ENCODE measurements at regions not wholly inside any gene's neighbourhood (a gene's known extent, or its start where the extent isn't known, plus 50 kb on each side); places are given as distances from the start of the nearest gene placed in this dataset.

DNA sequence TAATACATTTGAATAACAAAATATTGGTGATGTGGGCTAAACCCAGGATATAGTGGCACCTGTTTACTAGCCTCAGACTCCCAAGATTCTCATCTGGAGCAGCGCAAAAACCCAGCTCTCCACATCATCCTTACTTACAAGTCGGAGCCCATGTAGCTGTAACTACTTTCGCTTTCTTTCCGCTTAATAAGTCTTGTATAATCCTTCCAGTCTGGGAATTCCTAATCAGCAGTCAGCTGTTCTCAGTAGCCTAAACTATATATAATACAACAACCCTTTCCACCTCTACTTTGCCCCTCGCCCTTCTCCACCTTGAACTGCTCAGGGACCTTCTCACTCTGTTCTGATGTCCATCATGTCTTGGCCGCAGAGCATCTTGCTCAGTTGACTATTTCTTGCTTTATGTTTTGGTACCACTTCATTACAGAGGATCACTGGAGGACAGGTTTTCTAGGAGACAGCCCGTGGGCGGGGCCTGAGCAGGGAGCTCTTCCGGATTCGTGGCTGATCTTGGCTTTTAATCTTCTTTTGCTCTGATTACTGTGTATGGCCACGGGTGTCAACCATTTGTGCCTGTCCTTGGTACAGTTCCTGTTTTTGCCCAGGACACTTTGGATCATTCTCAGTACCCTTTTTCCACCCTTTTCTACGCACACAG, 119.9 kb upstream of the SERTAD2 start:
- Histone ChIP-seq H4K20me1 (ENCODE audit: insufficient read depth) (no peaks in the 10 kb centered on the region), H3K27me3 (ENCODE audit: insufficient read depth) (no peaks in the 10 kb centered on the region), H3K9ac (no peak overlapping the region), H3K79me2 (ENCODE audit: insufficient read depth) (no peaks in the 10 kb centered on the region), H3K4me3 (ENCODE audit: low read depth in 2 of 2, low read length in 1 of 2) (no peak overlapping the region), H3K27ac (ENCODE audit: low read depth in 2 of 2, low read length in 1 of 2) (no peak overlapping the region), H3F3A (replicated peaks; ENCODE audit: insufficient read depth) (peaks cover 23% of the 10 kb centered on the region), H3K9me2 (no peaks in the 10 kb centered on the region), H3K4me2 (no peak overlapping the region), H2AFZ (ENCODE audit: low read depth) (no peak overlapping the region), H3K9me3 (no peaks in the 10 kb centered on the region), H3K36me3 (replicated peaks in 1 of 2; ENCODE audit: control insufficient read depth in 1 of 2, insufficient read depth in 2 of 2, low read length in 1 of 2) (no peaks in the 10 kb centered on the region), H3K4me1 (ENCODE audit: control insufficient read depth in 1 of 2, insufficient read depth in 2 of 2, low read depth in 1 of 2, low read length in 1 of 2) (peaks cover 4 to 22% of the 10 kb centered on the region in 2 experiments)
- DNase-seq: no peak
- POLR2A ChIA-PET: no interaction called here
- WGBS (ENCODE audit: low lambda C conversion rate): 87% methylated on average over 12 of the region's 12 CpGs
- CTCF ChIA-PET: interaction anchor here (0.9 to 1.0 kb wide), 2 partner anchors 11 to 26 kb away, joined by 3 read pairs; no protein-coding TSS in a partner anchor
- TF ChIP-seq FOXJ3 (CRISPR knock-in tag; IDR thresholded peaks at IDR 0.05) (no peak), RAD21 (IDR thresholded peaks at IDR 0.05; ENCODE audit: low read length) (no peak), FOSL2 (IDR thresholded peaks at IDR 0.05; ENCODE audit: borderline replicate concordance, low read depth) (no peak), NRF1 (IDR thresholded peaks at IDR 0.05; ENCODE audit: low read depth, low read length) (no peak), POLR2AphosphoS5 (IDR thresholded peaks at IDR 0.05; ENCODE audit: low read depth, low read length) (no peak), MEF2A (IDR thresholded peaks at IDR 0.05; ENCODE audit: borderline replicate concordance, low read depth) (no peak), RFX5 (IDR thresholded peaks at IDR 0.05; ENCODE audit: low read length) (no peak), PBX3 (IDR thresholded peaks at IDR 0.05) (no peak), JUND (IDR thresholded peaks at IDR 0.05) (no peak), SIN3A (IDR thresholded peaks at IDR 0.05; ENCODE audit: borderline replicate concordance, low read depth, low read length) (no peak)

DNA sequence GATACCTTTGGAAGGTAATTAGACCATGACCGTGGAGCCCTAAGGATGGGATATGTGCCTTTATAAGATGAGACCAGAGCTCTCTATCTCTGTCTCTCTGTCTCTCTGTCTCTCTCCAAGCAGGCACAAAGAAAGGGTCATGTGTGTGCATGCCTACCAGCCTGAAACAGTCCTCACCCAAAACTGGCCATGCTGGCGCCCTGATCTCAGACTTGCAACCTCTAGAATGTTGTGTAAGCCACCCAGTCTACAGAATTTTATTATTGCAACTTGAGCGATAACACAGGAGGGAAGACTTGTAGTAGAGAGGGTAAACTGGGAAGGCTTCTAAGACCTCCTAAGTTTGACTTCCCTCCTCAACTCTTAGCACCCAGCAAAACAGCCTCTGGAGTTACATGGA, 124.1 kb upstream of the SERTAD2 start:
- DNase-seq: no peak
- Histone ChIP-seq H4K20me1 (ENCODE audit: insufficient read depth) (no peaks in the 10 kb centered on the region), H3K27me3 (ENCODE audit: insufficient read depth) (no peaks in the 10 kb centered on the region), H3K79me2 (ENCODE audit: insufficient read depth) (no peaks in the 10 kb centered on the region), H3K36me3 (replicated peaks in 1 of 2; ENCODE audit: control insufficient read depth in 1 of 2, insufficient read depth in 2 of 2, low read length in 1 of 2) (no peaks in the 10 kb centered on the region), H3K27ac (ENCODE audit: low read depth in 2 of 2, low read length in 1 of 2) (no peak overlapping the region), H3K9ac (no peak overlapping the region), H3F3A (replicated peaks; ENCODE audit: insufficient read depth) (peaks cover 32% of the 10 kb centered on the region), H3K4me2 (no peak overlapping the region), H2AFZ (ENCODE audit: low read depth) (no peak overlapping the region), H3K4me1 (ENCODE audit: control insufficient read depth in 1 of 2, insufficient read depth in 2 of 2, low read depth in 1 of 2, low read length in 1 of 2) (peaks cover 3 to 20% of the 10 kb centered on the region in 2 experiments; a peak in 2 of 4 replicates), H3K9me3 (no peaks in the 10 kb centered on the region), H3K9me2 (no peaks in the 10 kb centered on the region), H3K4me3 (ENCODE audit: low read depth in 2 of 2, low read length in 1 of 2) (no peak overlapping the region)
- CTCF ChIA-PET: no interaction called here
- no peak for TF ChIP-seq RFX5 (IDR thresholded peaks at IDR 0.05; ENCODE audit: low read length)
- no peak for TF ChIP-seq MXI1 (IDR thresholded peaks at IDR 0.05; ENCODE audit: low read depth, low read length)
- TF ChIP-seq MEF2A (IDR thresholded peaks at IDR 0.05; ENCODE audit: borderline replicate concordance, low read depth): no peak
- no peak for TF ChIP-seq EZH2phosphoT487 (IDR thresholded peaks at IDR 0.05; ENCODE audit: borderline replicate concordance, low read depth)
- TF ChIP-seq YY1 (IDR thresholded peaks at IDR 0.05; ENCODE audit: low read depth): no peak
- no peak for TF ChIP-seq GABPA (IDR thresholded peaks at IDR 0.05; ENCODE audit: low read depth)
- no peak for TF ChIP-seq ELF1 (IDR thresholded peaks at IDR 0.05)
- no peak for TF ChIP-seq TCF12 (IDR thresholded peaks at IDR 0.05)
- TF ChIP-seq FOXM1 (IDR thresholded peaks at IDR 0.05; ENCODE audit: low read depth): no peak
- no peak for TF ChIP-seq CTCF (IDR thresholded peaks at IDR 0.05)
- no peak for TF ChIP-seq RXRA (IDR thresholded peaks at IDR 0.05; ENCODE audit: borderline replicate concordance, low read depth)
- no peak for TF ChIP-seq TAF1 (IDR thresholded peaks at IDR 0.05; ENCODE audit: borderline replicate concordance, low read depth, low read length)
- no peak for TF ChIP-seq RCOR1 (IDR thresholded peaks at IDR 0.05; ENCODE audit: low read length)
- TF ChIP-seq, protein P1, sequence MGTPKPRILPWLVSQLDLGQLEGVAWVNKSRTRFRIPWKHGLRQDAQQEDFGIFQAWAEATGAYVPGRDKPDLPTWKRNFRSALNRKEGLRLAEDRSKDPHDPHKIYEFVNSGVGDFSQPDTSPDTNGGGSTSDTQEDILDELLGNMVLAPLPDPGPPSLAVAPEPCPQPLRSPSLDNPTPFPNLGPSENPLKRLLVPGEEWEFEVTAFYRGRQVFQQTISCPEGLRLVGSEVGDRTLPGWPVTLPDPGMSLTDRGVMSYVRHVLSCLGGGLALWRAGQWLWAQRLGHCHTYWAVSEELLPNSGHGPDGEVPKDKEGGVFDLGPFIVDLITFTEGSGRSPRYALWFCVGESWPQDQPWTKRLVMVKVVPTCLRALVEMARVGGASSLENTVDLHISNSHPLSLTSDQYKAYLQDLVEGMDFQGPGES (IDR thresholded peaks at IDR 0.05; ENCODE audit: low read depth, low read length): no peak
- no peak for TF ChIP-seq FOXJ3 (CRISPR knock-in tag; IDR thresholded peaks at IDR 0.05)
- TF ChIP-seq ZBTB33 (IDR thresholded peaks at IDR 0.05; ENCODE audit: borderline replicate concordance, low read depth): no peak
- TF ChIP-seq RAD21 (IDR thresholded peaks at IDR 0.05; ENCODE audit: low read length): no peak
- POLR2A ChIA-PET: no interaction called here
- WGBS (ENCODE audit: low lambda C conversion rate): 86% methylated on average over 3 of the region's 3 CpGs
